Fibroblast of villous mesenchyme (primary cell): ENCODE measurements at regions not wholly inside any gene's neighbourhood (a gene's known extent, or its start where the extent isn't known, plus 50 kb on each side); places are given as distances from the start of the nearest gene placed in this dataset.

Experiments
- DNase-seq: peaks from one replicate; pipeline ENCODE4 v3.0.0-alpha.2; 2010; ENCODE audit warnings: low read depth
- H3K4me3 ChIP-seq: 2 replicates; pipeline ENCODE4 v1.5.1; 2011; ENCODE audit warnings: low read depth, mild to moderate bottlenecking, low read length
- CTCF ChIP-seq: IDR thresholded peaks from 2 replicates; pipeline ENCODE4 v1.5.1; 2012; ENCODE audit warnings: low read depth, mild to moderate bottlenecking, low read length; ENCODE audit not compliant: insufficient read depth

DNA sequence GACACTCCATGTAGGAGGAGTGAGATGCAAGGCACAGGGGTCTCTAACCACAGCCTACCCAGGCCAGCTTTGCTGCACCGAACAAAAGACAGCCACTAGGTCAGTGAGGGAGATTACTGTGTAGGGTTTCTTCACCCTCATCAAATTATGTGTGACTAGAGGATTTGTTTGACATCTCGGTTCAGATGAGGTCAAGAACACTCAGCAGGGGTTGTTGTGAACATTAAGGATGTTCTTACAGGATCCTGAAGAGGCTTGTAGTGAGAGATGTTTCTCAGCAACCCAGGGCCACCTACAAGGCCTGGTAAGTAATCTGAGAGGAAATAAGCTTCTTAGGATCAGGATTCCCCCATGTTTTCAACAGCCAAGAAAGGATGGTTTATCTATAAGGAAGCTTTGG lies 202.1 kb downstream of the NXPE2 start:
- H3K4me3 ChIP-seq, result no peak overlapping the region
- DNase-seq, result no peak
- no peak for TF ChIP-seq CTCF

GRCh38 chr11:114883472-114883871 lies 205.1 kb downstream of the NXPE2 start:
- no peak for DNase-seq
- no peak overlapping the region for H3K4me3 ChIP-seq
- no peak for TF ChIP-seq CTCF

- no peak for TF ChIP-seq CTCF
- no peak for DNase-seq
- H3K4me3 ChIP-seq, result no peak overlapping the region
Observed at GRCh38 chr11:114886644-114887265, 208.4 kb downstream of the NXPE2 start.

DNA sequence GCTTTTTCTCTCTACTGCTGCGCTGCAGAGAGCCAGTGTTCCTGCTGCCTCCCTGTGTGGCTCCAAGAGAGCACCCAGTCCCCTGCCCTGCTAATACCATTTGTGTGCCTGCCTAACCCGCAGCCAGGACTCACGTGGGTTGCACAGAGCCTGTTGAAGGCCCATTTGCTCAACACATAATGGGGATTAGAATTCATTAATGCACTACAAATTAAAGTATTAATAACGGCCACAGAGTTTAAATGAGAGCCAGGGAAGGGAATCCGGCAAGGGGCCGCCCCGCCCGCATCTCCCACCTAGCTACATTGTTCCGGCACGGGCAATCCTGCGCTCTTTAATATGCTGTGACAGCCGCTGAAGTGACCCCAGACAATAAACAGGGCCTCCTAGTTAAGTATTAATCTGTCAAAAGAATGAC lies 211.3 kb downstream of the NXPE2 start:
- no peak for TF ChIP-seq CTCF
- no peak for DNase-seq
- H3K4me3 ChIP-seq, result no peak overlapping the region

- no peak overlapping the region for H3K4me3 ChIP-seq
- DNase-seq, result no peak
- TF ChIP-seq CTCF, result no peak
Observed at GRCh38 chr11:114890038-114890437, 211.7 kb downstream of the NXPE2 start.

- no peak overlapping the region for H3K4me3 ChIP-seq
- no peak for TF ChIP-seq CTCF
- DNase-seq, result no peak
Observed at GRCh38 chr11:114891911-114892310, 213.6 kb downstream of the NXPE2 start.
